Suprapubic skin (tissue), 4 donors: ENCODE measurements at regions not wholly inside any gene's neighbourhood (a gene's known extent, or its start where the extent isn't known, plus 50 kb on each side); places are given as distances from the start of the nearest gene placed in this dataset.

Experiments
- DNase-seq, 2 donors: peaks; one replicate each; pipeline ENCODE4 v3.0.0-alpha.2; 2019; ENCODE audit warnings: low spot score in 2 of 2
- H3K27ac ChIP-seq: fragments of 200-600 bp; sonication (generic); one replicate; pipeline ENCODE4 v1.5.1; 2019
- H3K27me3 ChIP-seq: fragments of 200-600 bp; sonication (generic); one replicate; pipeline ENCODE4 v1.5.1; 2019
- H3K36me3 ChIP-seq: fragments of 200-600 bp; sonication (generic); one replicate; pipeline ENCODE4 v1.5.1; 2019
- H3K4me1 ChIP-seq: fragments of 200-600 bp; sonication (generic); one replicate; pipeline ENCODE4 v1.5.1; 2019
- H3K4me3 ChIP-seq: fragments of 200-600 bp; sonication (generic); one replicate; pipeline ENCODE4 v1.5.1; 2019; ENCODE audit warnings: mild to moderate bottlenecking
- H3K9me3 ChIP-seq: fragments of 200-600 bp; sonication (generic); one replicate; pipeline ENCODE4 v1.5.1; 2019
- CTCF ChIP-seq, 2 donors: fragments of 200-600 bp in 1 of 2; fragments of 450-650 bp in 1 of 2; sonication (generic) in 1 of 2; IDR thresholded peaks; one replicate each; pipeline ENCODE4 v1.5.1; 2016 to 2019; ENCODE audit warnings: antibody characterized with exemption in 2 of 2, mild to moderate bottlenecking in 1 of 2, moderate library complexity in 1 of 2
- EP300 ChIP-seq: sonication (generic); formaldehyde crosslinking; IDR thresholded peaks from one replicate; pipeline ENCODE4 v1.6.1; 2017; ENCODE audit warnings: antibody characterized with exemption
- POLR2A ChIP-seq, 2 donors: fragments of 450-650 bp; IDR thresholded peaks; one replicate each; pipeline ENCODE4 v1.6.1; 2017; ENCODE audit warnings: antibody characterized with exemption in 2 of 2, mild to moderate bottlenecking in 2 of 2, moderate library complexity in 2 of 2
- POLR2AphosphoS5 ChIP-seq, 3 donors: sonication (generic); formaldehyde crosslinking; IDR thresholded peaks; one replicate each; pipeline ENCODE4 v1.6.1; 2017; ENCODE audit warnings: antibody characterized with exemption in 3 of 3
- WGBS: methylation state at CpG from one replicate; pipeline ENCODE4 v1.1.5; 2018; 5-methylcytosine and 5-hydroxymethylcytosine counted together

GRCh38 chr18:68152770-68153169, 562.1 kb downstream of the TMX3 start:
- H3K4me3 ChIP-seq, result no peak overlapping the region
- H3K4me1 ChIP-seq, result no peaks in the 10 kb centered on the region
- no peak overlapping the region for H3K27ac ChIP-seq
- no peaks in the 10 kb centered on the region for H3K27me3 ChIP-seq
- TF ChIP-seq EP300, result no peak
- TF ChIP-seq POLR2A (IDR thresholded peaks at IDR 0.05), result no peak
- TF ChIP-seq CTCF (IDR thresholded peaks at IDR 0.05), result no peak
- TF ChIP-seq POLR2AphosphoS5 (IDR thresholded peaks at IDR 0.05), result no peak
- no peaks in the 10 kb centered on the region for H3K9me3 ChIP-seq
- 73% methylated on average over 6 of the region's 7 CpGs for WGBS
- no peak for DNase-seq
- no peaks in the 10 kb centered on the region for H3K36me3 ChIP-seq

GRCh38 chr18:68150961-68151360, 563.9 kb downstream of the TMX3 start:
- no peaks in the 10 kb centered on the region for H3K4me1 ChIP-seq
- no peaks in the 10 kb centered on the region for H3K27me3 ChIP-seq
- WGBS, result 54% methylated on average over 2 of the region's 2 CpGs
- no peaks in the 10 kb centered on the region for H3K9me3 ChIP-seq
- no peak overlapping the region for H3K4me3 ChIP-seq
- no peak overlapping the region for H3K27ac ChIP-seq
- DNase-seq, result no peak
- no peaks in the 10 kb centered on the region for H3K36me3 ChIP-seq
- TF ChIP-seq POLR2AphosphoS5 (IDR thresholded peaks at IDR 0.05) (no peak), EP300 (no peak), POLR2A (IDR thresholded peaks at IDR 0.05) (no peak), CTCF (IDR thresholded peaks at IDR 0.05) (no peak)

- Histone ChIP-seq H3K36me3 (no peaks in the 10 kb centered on the region), H3K4me3 (no peak overlapping the region), H3K4me1 (no peaks in the 10 kb centered on the region), H3K27me3 (no peaks in the 10 kb centered on the region), H3K27ac (no peak overlapping the region), H3K9me3 (no peaks in the 10 kb centered on the region)
- no peak for DNase-seq
- WGBS, result 51% methylated on average over 3 of the region's 3 CpGs
- TF ChIP-seq CTCF (IDR thresholded peaks at IDR 0.05), result no peak
- TF ChIP-seq POLR2A (IDR thresholded peaks at IDR 0.05), result no peak
These were observed 566.0 kb downstream of the TMX3 start for GRCh38 chr18:68148863-68149262.

- no peak overlapping the region for H3K27ac ChIP-seq
- H3K27me3 ChIP-seq, result no peaks in the 10 kb centered on the region
- TF ChIP-seq CTCF (IDR thresholded peaks at IDR 0.05), result no peak
- 85% methylated on average over 2 of the region's 2 CpGs for WGBS
- H3K4me1 ChIP-seq, result no peaks in the 10 kb centered on the region
- no peaks in the 10 kb centered on the region for H3K36me3 ChIP-seq
- DNase-seq, result no peak
- no peaks in the 10 kb centered on the region for H3K9me3 ChIP-seq
- no peak overlapping the region for H3K4me3 ChIP-seq
These were observed 567.2 kb downstream of the TMX3 start for GRCh38 chr18:68147728-68148127.

- no peak for DNase-seq
- Histone ChIP-seq H3K4me1 (no peaks in the 10 kb centered on the region), H3K27ac (no peak overlapping the region), H3K4me3 (no peak overlapping the region), H3K9me3 (no peaks in the 10 kb centered on the region), H3K27me3 (no peaks in the 10 kb centered on the region), H3K36me3 (no peaks in the 10 kb centered on the region)
- no peak for TF ChIP-seq CTCF (IDR thresholded peaks at IDR 0.05)
- TF ChIP-seq EP300, result no peak
- TF ChIP-seq POLR2A (IDR thresholded peaks at IDR 0.05), result no peak
- TF ChIP-seq POLR2AphosphoS5 (IDR thresholded peaks at IDR 0.05), result no peak
- 91% methylated on average over 1 of the region's 1 CpG for WGBS
These were observed 593.1 kb downstream of the TMX3 start for GRCh38 chr18:68121826-68122225.
